ENCODE measurements at regions not wholly inside any gene's neighbourhood (a gene's known extent, or its start where the extent isn't known, plus 50 kb on each side); places are given as distances from the start of the nearest gene placed in this dataset.

DNA sequence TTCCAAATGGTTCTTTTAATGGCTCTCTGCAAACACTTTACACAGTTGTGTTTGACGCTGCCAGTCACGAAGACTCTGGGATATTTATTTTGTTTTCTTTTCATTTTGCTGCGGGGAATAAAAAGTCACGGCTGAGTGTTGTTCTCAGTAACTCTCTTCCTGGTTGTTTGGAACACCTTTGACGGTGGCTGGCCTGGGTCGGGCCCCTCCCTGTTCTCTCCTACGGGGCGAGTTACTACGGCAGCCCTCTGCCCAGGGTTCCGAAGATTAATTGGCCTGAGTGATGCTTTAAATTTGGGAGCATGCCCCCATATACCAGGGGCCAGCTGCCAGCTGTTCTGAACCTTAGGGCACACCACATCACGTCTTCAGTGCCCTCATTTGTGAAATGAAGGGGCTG, 84.7 kb downstream of the GATA6 start:
- TF ChIP-seq, protein P1, sequence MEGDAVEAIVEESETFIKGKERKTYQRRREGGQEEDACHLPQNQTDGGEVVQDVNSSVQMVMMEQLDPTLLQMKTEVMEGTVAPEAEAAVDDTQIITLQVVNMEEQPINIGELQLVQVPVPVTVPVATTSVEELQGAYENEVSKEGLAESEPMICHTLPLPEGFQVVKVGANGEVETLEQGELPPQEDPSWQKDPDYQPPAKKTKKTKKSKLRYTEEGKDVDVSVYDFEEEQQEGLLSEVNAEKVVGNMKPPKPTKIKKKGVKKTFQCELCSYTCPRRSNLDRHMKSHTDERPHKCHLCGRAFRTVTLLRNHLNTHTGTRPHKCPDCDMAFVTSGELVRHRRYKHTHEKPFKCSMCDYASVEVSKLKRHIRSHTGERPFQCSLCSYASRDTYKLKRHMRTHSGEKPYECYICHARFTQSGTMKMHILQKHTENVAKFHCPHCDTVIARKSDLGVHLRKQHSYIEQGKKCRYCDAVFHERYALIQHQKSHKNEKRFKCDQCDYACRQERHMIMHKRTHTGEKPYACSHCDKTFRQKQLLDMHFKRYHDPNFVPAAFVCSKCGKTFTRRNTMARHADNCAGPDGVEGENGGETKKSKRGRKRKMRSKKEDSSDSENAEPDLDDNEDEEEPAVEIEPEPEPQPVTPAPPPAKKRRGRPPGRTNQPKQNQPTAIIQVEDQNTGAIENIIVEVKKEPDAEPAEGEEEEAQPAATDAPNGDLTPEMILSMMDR (IDR thresholded peaks at IDR 0.05; ENCODE audit: insufficient read depth, low read depth, low read length), result no peak
- TF ChIP-seq EZH2 (IDR thresholded peaks at IDR 0.05; ENCODE audit: insufficient read depth, low read length), result no peak

Data from astrocyte (in vitro differentiated cells and primary cell).